ENCODE measurements at regions not wholly inside any gene's neighbourhood (a gene's known extent, or its start where the extent isn't known, plus 50 kb on each side); places are given as distances from the start of the nearest gene placed in this dataset.
A peak's percentile ranks its signal among the peaks of the same experiment; 100 is the strongest.
"Not testable (repeated sequence)": the region's sequence is repeated elsewhere in the genome, so short reads cannot be mapped to it uniquely, and the experiment has no call there.

DNA sequence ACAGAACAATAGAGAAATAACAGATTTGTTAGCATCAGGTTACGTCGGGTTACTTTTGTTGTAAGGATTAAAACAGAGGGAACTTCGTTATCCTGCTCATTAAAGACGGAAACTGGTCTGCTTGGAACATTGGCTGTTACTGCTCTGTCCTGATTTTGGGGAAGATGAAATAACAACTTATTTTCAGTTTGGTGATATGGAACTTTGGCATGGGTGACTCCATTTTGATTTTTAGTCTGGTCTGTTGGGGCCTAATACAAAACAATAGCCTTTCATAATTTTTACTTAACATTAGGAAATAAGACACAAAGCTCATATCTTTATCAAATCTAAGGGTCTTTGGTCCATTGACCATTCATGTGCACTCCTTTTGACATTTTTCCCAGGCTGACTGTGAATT, 220.5 kb upstream of the DUSP10 start:
- DNase-seq (ENCODE audit: low read depth), result no peak

DNA sequence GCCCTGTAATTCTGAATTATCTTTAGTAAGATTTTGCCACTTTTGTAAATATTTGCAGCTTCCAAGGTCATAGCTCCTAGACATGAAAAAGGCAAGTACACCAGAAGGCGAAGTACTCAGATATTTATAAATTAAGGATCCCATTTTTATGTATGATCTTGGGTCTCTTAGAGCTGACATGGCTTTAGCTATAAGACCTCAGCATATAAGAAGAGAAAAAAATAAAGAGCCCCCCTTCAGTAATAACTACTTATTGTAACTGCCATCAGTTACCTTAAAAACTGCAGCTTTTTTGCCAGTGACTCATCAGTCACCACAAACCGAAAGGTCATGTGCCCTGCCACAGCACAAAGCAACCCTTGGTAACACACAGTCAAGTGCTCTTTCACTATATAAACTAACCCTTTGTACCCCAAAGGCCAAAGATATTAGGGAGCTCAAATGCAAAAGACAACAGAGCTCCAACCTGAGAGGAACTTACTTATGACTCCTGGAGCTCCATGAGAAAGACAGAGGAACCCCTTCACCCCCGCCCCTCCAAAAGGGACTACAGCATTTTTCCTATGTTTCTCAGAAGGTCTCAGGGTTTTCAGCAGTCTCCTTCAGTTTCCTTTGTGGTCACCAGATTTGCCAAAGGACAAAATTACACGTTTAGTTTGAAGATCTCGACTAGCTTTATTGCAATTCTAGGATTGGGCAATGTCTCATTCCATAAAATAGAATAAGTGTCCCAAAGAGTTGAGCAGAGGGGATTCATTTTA, 219.8 kb upstream of the DUSP10 start:
- peak; percentile 54 for DNase-seq (ENCODE audit: low read depth)

DNA sequence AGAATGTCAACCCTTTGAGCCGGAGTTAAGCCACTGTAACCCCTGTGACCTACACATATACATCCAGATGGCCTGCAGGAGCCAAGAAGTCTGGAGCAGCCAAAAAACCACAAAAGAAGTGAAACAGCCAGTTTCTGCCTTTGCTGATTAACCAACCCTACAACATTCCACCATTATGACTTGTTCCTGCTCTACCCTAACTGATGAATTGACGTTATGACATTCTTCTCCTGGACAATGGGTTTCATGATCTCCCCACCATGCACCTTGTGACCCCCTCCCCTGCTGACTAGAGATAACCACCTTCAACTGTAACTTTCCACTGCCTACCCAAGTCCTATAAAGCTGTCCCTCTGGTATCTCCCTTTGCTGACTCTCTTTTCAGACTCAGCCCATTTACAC, 216.3 kb upstream of the DUSP10 start:
- not testable (repeated sequence) for DNase-seq (ENCODE audit: low read depth)

DNA sequence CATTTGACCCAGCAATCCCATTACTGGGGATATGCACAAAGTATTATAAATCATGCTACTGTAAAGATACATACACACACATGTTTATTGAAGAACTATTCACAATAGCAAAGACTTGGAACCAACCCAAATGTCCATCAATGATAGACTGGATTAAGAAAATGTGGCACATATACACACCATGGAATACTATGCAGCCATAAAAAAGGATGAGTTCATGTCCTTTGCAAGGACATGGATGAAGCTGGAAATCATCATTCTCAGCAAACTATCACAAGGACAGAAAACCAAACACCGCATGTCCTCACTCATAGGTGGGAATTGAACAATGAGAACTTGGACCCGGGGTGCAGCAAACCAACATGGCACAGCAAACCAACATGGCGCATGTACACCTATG, 215.5 kb upstream of the DUSP10 start:
- not testable (repeated sequence) for DNase-seq (ENCODE audit: low read depth)

DNA sequence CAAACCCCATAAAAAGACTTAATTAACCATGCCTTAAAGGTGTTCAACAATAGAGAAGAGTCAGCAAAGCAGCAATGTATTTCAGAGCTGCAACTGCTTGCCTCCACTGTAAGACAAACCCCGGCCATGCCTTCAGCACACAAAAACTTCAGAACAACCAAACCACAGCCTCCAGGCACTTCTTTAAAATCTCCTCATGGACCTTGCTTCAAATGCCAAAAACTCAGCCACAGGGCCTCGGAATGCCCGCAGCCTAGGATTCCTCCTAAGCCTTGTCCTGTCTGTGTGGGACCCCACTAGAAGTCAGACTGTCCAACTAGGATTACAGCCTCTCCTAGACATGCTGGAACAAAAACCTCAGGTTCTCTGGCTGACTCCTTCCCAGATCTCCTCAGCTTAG, 208.1 kb upstream of the DUSP10 start:
- DNase-seq (ENCODE audit: low read depth), result no peak

DNA sequence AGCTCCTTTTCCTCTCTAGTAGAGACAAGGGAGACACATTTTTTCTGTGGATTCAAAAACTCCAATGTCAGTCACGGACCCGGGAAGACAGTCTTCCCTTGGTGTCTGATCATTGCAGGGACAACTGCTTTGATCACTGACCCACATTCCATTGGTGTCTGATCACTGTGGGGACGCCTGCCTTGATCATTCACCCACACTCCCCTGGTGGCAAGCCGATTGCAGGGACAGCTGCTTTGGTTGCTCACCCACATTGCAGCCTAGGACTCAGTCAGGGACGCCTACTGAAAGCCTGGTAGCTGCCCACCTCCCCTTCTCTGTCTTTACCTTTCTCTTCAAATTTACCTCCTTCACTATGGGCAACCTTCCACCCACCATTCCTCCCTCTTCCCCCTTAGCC, 206.6 kb upstream of the DUSP10 start:
- DNase-seq (ENCODE audit: low read depth), result no peak

DNA sequence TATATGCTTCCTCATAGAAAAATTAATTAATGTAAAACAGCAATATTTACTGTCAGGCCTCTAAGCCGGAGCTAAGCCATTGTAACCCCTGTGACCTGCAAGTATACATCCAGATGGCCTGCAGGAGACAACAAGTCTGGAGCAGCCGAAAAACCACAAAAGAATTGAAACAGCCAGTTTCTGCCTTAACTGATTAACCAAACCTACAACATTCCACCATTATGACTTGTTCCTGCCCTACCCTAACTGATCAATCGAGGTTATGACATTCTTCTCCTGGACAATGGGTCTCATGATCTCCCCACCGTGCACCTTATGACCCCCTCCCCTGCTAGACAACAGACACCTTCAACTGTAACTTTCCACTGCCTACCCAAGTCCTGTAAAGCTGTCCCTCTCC, 205.8 kb upstream of the DUSP10 start:
- no peak for DNase-seq (ENCODE audit: low read depth)

DNA sequence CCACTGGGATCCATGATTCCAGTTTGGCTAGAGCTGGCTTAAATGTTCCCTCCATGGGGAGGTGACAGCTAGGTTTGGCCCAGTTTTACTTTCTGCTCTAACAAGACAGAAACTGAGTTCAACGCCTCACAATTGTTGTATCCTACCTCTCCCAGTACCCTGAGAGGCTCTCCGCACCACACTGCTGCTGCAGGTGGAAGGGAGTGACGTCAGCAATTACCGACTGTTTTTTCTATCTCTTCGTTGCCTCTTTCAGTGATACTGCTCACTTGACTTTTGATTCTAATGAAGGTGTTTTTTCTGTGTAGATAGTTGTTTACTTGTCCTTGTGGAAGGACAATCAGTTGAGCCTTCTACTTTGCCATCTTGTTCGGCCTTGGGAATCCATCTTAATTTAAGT, 204.9 kb upstream of the DUSP10 start:
- no peak for DNase-seq (ENCODE audit: low read depth)

DNA sequence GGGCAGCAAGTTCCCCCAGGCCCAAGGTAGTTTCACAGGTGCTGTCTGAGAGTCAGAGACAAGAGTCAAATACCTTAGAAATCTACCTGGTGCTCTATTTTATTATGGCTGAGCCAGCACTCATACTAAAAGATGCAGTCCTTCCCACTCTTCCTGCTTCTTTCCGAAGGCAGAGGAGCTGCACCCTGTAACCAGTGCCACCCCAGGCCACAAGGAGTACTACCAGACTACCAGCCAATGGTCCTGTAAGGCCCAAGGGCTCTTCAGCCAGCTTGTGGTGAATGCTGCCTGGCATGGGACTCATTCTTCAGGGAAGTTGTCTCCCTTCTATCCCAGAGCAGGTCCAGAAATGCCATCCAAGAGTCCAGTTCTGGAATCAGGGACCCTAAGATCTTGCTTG, 203.8 kb upstream of the DUSP10 start:
- no peak for DNase-seq (ENCODE audit: low read depth)

DNA sequence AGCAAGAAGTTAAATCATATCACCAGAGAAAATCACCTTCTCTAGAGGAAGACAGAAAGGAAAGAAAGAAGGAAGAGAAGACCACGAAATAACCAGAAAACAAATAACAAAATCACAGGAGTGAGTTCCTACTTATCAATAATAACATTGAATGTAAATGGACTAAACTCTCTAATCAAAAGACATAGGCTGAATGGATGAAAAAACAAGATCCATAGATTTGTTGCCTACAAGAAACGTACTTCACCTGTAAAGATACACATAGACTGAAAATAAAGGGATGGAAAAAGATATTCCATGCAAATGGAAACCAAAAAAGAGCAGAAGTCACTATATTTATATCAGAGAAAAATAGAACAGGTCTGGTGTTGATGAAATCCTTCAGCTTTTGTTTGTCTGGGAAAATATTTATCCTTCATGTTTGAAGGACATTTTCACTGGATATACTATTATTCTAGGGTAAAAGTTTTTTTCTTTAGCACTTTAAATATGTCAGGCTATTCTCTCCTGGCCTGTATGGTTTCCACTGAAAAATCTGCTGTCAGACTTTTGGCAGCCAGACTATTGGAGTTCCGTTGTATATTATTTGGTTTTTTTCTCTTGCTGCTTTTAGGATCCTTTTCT, 202.5 kb upstream of the DUSP10 start:
- DNase-seq (ENCODE audit: low read depth), result no peak

DNA sequence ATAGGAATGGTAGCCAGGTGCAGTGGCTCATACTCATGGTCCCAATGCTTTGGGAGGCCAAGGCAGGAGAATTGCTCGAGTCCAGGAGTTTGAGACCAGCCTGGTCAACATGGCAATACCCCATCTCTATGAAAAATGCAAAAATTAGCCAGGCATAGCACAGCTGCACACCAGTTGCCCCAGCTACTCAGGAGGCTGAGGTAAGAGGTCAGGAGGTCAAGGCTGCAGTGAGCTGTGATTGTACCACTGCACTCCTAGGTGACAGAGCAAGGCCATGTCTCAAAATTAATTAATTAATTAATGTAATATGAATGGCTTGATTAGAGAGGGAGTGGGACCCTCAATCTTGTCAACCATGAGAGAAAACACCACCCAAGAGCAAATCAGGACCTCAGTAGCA, 198.7 kb upstream of the DUSP10 start:
- DNase-seq (ENCODE audit: low read depth), result no peak

DNA sequence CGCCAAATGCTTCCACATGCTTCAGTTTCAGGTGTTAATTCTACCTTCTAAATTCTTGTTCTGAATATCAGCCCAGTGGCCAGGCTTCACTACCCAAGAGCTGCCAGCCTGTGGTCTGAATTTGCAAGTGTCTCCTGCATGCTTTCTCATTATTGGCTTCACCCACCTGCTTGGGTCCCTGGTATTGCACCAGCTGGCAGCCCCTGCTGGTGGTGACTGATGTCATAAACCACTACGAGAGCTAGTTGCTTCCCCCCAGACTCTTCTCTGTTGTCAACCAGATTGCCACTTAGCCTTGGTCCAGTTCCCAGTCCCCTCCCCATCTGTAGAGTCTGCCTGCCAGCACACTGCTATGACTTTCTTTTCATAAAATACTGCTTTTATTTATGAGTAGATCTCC, 197.7 kb upstream of the DUSP10 start:
- DNase-seq (ENCODE audit: low read depth), result no peak

DNA sequence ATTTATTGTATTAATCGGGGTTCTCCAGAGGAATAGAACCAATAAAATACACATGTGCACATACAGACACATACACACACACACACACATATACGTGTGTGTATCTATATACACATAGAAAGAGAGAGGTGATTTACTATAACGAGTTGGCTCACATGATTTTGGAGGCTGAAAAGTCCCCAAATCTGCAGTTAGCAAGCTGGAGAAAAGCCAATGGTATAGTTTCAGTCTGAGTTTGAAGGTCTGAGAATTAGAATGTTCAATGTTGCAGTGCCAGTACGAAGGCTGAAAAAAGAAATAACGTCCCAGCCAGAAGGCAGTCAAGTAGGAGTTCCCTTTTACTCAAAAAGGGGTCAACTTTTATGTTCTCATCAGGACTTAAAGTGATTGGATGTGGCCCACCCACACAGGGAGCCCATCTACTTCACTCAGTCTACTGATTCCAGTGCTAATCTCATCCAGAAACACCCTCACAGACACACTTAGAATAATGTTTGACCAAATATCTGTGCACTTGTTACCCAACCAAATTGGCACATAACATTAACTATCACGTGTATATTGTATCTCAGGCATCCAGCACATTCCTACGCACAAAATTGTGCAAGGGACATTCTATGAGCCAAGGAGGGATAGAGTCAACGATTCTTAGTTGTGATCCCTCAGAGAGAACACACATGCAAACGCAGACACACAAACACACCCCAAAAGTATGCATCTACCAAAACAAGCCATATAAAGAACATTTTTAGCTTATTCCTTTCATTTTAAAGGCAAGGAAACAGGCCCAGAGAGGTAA, 195.5 kb upstream of the DUSP10 start:
- DNase-seq (ENCODE audit: low read depth), result no peak

DNA sequence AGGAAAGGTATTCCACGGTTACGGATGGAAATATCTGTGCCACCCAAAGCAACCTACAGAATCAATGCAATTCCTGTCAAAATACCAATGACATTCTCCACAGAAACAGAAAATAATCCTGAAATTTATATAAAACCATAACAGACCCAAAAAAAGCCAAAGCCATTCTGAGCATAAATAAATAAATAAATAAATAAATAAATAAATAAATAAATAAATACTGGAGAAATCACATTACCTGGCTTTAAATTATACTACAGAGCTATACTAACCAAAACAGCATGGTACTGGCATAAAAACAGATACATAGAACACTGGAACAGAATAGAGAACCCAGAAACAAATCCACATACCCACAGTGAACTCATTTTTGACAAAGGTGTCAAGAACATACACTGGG, 191.9 kb upstream of the DUSP10 start:
- no peak for DNase-seq (ENCODE audit: low read depth)

DNA sequence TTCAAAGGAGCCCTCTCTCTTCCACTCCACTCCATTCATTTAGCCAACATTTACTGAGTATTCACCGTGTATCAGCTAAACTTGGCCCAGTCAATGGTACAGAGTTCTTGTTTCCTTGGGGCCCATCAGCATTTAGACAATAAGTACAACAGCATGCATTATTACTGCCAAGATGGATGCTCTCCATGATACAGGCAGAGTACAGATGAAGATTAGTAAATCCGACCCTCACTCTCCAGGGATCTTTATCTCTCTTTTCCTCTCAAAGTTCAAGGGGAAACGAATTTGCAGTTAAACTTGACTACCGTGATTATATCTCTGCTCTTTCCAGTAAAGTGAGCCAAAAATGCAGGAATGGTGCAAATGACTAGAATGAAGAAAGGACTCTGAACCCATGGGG, 184.6 kb upstream of the DUSP10 start:
- DNase-seq (ENCODE audit: low read depth), result no peak

DNA sequence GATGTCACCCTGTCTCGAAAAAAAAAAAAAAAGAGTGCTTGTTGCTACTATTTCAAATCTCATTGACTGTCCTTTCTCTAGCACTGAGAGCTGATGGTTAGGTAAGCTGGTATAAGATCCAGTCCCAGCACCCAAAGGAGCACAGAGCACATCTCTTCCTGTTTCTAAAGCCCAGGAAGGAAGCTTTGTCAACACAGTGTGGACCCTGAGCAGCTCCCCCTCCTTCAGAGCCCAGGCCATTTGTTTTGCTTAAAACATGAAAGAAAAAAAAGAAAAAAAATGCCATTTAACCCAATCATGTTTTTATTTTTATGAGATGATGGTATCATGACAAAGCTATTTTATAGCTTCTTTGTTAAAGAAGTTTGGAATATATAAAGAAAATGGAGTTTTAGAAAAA, 184.1 kb upstream of the DUSP10 start:
- no peak for DNase-seq (ENCODE audit: low read depth)

DNA sequence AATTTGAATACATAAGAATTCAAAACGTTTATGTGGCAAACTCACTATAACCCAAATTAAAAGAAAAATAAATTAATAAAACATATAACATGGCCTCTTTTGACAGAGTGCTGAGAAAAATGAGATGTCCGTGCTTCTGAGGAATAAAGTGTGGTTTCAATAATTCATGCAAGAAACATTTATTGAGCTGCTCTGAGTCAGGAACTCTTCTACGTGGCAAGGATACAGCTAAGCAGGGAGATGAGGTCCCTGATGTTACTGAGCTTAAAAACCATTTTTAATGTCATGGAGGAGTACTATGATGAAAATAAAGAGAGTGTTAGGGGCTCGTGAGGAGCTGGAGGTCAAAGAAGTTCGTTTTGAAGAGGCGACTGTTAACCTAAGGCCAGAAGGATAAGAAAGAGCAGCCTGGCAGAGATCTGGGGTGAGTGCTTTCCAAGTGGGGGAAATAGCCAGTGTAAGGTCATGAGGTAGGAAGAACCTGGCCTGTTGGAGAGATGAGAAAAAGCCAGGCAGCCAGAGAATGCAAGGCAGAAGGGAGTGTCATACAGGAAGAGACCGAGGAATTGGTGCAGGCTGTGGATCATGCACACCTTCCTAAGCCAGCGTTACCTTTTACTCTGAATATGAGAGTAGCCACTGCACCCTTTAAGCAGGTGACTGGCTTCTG, 182.2 kb upstream of the DUSP10 start:
- peak; percentile 21 for DNase-seq (ENCODE audit: low read depth)

DNA sequence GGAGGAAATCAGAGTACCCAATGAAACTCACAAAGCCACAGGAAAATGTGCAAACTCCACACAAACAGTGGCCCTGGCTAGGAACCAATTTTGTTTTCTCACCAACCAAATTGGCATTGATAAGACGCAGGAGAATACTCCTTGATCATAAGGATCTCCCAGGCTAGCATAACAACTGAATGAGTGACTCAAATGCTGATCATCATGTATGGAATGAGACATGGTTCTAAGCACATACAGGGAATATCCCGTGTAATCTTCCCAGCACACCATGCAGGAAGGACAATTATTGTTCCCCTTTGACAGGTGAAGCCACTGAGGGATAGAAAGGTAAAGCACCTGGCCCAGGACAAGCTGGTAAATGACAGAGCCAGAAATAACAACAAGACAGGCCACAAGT, 180.0 kb upstream of the DUSP10 start:
- no peak for DNase-seq (ENCODE audit: low read depth)

DNA sequence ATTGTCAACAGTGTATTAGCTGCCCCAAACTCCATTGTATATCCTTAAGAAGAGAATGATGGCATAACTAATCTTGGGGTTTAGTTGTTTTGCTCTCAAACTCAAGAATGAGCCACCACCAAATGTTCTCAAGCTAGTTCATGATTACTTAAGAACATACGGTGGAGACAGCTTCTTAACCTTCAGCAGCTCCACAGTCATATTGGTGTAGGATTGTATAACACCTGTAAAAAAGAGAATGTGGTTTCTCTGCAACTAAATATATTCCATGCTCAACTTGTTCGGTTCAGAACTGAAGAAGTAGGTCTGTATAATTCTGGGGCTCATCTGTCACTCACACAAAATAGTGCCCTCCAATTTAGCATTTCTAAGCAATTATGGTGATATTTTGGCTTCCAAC, 177.9 kb upstream of the DUSP10 start:
- no peak for DNase-seq (ENCODE audit: low read depth)

DNA sequence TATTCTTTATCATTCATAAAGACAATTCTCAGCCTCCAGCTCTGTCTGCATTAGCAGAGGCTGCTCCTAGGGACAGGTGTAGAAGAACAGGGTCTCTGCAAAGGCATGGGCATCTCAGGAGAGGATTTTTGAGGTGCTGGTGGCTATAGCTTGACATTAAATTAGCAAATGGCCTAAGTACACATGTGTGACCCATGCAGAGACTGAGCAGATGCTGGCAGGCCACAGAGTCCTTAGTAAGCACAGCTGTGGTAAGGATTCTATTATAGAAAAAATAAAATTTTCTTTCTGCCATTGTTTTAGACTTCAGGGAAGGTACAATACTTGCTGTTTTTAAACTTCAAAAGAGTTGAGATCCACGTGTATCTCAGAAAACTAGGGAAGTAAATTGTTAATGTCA, 177.5 kb upstream of the DUSP10 start:
- no peak for DNase-seq (ENCODE audit: low read depth)

DNA sequence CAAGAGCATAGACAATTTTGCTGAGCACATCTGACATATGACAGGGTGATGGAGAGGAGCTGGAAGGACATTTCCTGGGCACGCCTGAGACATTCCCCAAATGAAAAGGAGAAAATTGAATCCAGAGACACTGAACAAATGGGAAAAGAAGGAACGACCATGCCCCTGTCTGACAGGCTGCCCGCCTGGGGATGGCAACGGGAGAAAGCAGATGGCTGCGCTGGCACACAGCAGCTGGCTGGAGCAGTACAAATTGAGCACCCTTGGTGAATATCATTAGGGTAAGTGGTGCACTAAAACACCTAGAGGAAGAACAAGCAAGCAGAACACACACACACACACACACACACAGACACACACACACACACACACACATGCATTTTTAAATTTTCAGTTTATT, 174.3 kb upstream of the DUSP10 start:
- no peak for DNase-seq (ENCODE audit: low read depth)

DNA sequence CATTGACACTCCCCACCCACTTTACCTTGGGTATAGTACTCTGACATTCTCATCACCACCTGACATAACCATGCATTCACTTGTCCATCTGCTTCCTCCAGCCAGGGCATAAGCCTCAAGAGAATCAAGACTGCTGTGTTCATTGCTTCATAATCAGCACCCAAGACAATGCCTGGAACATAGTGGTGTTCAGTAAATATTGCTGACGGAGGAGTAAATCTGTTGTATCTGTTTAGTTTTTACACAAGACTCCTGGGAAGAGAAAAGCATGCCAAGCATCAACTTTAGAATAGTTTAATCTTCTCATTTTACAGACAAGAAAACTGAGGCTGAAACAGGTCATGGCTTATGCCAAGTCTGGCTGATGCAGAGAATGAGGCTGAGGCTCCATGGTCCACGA, 173.9 kb upstream of the DUSP10 start:
- DNase-seq (ENCODE audit: low read depth), result no peak
